ENCODE measurements at regions not wholly inside any gene's neighbourhood (a gene's known extent, or its start where the extent isn't known, plus 50 kb on each side); places are given as distances from the start of the nearest gene placed in this dataset.

- DNase-seq (ENCODE audit: low spot score) = no peak
Measured at GRCh38 chr15:54719325-54719724, 477.4 kb downstream of the RSL24D1 start.

- no peak for DNase-seq (ENCODE audit: low spot score)
Measured at GRCh38 chr15:54707805-54708752, 488.7 kb downstream of the RSL24D1 start.

GRCh38 chr15:54687628-54688027, 509.1 kb downstream of the RSL24D1 start:
- DNase-seq (ENCODE audit: low spot score) = no peak

All from HuH-7 (cell line).